HG03342 (cell line): ENCODE measurements at regions not wholly inside any gene's neighbourhood (a gene's known extent, or its start where the extent isn't known, plus 50 kb on each side); places are given as distances from the start of the nearest gene placed in this dataset.
"Not testable (repeated sequence)": the region's sequence is repeated elsewhere in the genome, so short reads cannot be mapped to it uniquely, and the experiment has no call there.

Source experiments
- ATAC-seq: cut with Tn5 transposase; IDR thresholded peaks from one replicate; pipeline ENCODE4 v1.9.1; 2021; ENCODE audit warnings: mild to moderate bottlenecking, moderate library complexity; ENCODE audit not compliant: unreplicated experiment

GRCh38 chr21:23695443-23695842, 1911.8 kb downstream of the MRPL39 start:
- ATAC-seq: no peak

DNA sequence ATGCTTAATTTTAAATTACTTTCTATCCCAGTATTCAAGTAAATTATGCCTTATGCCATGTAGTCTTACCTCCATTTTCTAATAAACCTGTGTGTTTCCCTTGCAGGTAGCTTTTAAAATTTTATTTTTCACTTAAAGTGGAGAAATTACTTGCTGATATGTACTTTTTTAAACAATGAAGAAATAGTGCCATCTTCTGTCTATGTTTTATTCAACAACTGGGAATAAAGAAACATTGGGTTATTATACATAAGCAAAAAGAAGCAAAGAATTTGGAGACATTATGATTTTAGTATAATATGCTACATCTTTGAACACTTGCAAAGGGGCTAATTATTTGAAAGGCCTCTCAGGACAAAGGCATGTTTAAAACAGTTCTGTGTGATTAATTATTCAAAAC, 1912.9 kb downstream of the MRPL39 start:
- no peak for ATAC-seq

DNA sequence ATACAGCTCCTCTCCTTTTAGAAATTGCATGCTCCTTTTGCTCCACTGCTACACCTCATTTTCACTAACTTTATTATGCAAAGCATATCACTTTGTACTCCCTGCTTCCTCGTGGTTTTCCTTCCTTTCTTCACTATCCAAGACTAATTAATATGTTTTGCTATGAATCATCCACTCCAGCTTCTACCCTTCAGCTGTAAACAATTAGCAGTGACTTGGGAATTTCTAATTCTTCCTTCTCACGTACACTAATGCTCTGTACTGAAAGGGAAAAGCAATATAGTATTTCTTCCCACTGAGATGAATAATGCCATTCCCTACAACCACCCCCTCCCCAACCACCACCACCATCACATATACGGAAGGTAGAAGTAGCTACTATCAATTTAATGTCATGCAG, 1917.0 kb downstream of the MRPL39 start:
- no peak for ATAC-seq

- ATAC-seq: no peak
Measured at GRCh38 chr21:23686737-23687523, 1920.4 kb downstream of the MRPL39 start.

GRCh38 chr21:23684431-23684830, 1922.8 kb downstream of the MRPL39 start:
- no peak for ATAC-seq

- ATAC-seq: no peak
Measured at GRCh38 chr21:23664193-23664694, 1943.0 kb downstream of the MRPL39 start.

GRCh38 chr21:23660560-23660959, 1946.7 kb downstream of the MRPL39 start:
- no peak for ATAC-seq

DNA sequence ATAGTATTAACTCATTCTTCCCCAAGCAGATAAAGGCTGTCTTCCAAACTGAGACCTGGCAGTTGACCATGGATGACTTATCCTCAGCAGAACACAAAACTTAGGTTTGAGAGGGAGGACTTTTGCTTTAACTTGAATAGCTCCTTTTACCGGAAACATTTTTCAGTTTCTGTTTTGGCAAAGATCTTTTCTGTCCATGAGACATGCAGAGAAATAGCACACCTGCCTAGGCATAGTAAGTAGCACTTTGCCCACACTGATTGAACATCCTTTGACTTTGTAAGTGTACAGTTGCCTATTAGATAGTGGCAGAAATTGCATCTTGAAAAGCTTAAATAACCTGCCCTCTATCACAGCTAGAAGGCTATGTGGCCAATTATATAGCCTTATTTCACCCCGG, 1962.5 kb downstream of the MRPL39 start:
- ATAC-seq: no peak

GRCh38 chr21:23639721-23640120, 1967.6 kb downstream of the MRPL39 start:
- ATAC-seq: no peak

DNA sequence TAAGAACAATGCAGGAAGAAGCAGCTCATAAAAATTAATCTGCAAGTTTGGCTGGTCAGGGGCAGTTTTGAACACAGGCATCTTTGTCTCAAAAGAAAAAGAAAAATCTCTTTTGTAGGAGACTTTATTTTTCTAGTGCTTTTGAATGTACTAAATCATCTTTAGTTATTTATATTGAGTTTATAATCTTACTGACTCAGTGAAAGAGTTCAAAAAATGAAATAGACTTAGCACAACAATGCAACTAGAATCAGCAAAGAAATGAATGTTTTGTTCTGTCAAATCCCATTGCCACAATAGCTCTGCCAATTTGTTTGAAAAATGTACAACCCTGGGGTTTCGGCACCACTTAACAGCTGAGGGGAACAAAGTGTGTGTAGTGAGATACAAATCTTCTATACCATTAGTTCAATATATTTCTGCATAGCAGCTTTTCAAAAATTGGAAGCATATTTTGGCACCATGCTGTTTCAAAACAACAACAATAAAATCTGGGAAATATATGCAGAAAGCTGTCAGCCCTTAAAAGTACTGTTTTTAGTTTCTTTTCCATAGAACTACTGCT, 1969.1 kb downstream of the MRPL39 start:
- ATAC-seq: no peak

DNA sequence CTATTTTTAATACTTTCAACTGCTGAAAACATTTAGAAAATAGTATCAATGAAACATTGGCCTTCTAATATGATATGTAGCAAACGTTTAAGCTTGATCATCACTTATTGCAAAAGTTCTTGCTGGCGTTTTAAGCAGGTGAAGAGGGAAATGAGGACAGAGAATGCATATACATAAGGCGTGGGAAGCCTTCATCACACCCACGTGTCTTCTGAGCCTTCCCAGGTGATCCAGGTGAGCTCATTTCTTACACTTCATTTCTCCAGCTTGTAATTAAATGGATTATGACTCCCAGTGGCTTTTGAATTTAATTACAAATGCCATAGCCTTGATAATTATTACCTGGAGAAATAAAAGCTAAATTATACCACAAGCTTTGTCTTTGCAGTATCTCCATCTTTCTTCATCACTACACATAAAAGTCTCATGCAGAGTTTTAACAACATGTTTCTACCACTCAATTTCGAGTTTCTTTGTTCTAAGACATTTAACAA, 1973.8 kb downstream of the MRPL39 start:
- ATAC-seq: no peak

DNA sequence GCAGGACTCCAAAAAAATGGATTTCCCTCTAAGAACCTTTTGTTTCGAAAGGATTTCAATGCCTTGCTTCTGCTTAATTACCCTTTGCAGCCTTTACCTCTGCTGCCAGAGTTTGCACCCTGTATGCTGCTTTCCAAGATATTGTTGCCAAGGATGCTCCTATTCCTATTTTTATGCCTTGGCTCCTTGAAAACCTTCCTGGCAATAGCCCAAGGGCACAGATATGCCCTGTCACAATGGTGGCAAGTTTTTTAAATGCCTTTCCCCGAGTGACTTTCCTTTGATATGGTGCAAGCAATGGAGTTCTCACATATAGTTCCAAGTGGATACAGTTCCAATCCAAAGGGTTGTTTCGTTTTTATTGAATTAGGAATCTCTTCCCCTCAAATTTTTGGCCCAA, 1983.0 kb downstream of the MRPL39 start:
- ATAC-seq: no peak

DNA sequence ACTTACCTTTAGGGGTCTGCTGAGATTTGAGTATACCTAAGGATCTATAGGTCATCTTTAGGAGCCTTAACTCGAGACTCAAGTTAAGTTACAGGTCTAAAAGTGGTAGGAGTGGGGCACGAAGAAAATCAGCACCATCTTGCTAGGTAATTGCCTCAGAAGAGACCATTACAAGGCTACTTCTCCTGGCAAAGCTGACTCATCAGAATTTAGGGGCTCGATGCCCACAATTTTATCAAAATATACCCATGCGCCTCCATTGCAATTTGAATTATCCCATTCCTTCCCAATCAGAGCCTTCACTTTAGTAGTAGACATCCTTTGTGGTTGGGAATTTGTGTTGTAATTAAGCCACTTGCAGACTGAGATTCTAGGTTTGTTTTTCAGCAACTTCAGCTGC, 1994.3 kb downstream of the MRPL39 start:
- ATAC-seq: no peak

DNA sequence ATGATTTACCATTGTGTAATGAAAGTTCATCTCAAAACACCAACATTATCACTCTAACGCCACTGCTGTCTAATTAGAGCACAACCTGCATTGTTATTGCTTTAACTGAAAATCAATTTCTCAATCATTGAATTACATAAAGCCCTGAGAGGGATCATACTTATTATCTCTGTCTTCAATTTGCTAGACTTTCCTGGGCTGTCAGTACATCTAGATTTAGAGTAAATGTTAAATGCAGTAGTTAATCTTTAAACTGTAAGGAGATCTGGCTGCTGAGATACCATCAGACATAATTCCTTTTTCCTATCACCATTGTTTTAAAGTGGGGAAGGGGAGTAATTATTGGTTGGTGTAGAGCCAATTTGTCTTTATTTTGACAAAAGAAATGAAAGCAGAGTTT, 1995.1 kb downstream of the MRPL39 start:
- ATAC-seq: no peak

- no peak for ATAC-seq
Measured at GRCh38 chr21:23607782-23608431, 1999.4 kb downstream of the MRPL39 start.

GRCh38 chr21:23601549-23601948, 2005.7 kb downstream of the MRPL39 start:
- no peak for ATAC-seq

GRCh38 chr21:23593582-23593981, 2013.7 kb downstream of the MRPL39 start:
- ATAC-seq: no peak

GRCh38 chr21:23585419-23585818, 2021.9 kb downstream of the MRPL39 start:
- no peak for ATAC-seq

GRCh38 chr21:23579573-23579972, 2027.7 kb downstream of the MRPL39 start:
- ATAC-seq: no peak

DNA sequence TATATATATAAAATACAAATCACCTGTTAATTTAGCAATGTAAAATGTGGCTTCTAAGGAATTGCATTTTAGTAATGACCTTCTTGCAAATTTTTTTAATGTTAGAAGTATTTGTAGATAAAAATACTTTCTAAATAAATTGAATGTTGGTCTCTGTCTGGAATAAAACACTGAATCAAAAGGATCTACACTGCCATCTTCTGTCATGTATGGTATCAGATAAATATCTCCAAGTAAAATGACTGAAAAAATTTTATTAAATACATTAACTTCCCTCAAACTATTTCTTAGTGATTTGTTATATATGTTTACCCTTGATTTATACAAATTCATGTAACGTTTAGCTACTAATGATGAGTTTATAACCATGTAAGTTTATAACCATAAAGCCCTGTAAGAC, 2029.3 kb downstream of the MRPL39 start:
- ATAC-seq: no peak

DNA sequence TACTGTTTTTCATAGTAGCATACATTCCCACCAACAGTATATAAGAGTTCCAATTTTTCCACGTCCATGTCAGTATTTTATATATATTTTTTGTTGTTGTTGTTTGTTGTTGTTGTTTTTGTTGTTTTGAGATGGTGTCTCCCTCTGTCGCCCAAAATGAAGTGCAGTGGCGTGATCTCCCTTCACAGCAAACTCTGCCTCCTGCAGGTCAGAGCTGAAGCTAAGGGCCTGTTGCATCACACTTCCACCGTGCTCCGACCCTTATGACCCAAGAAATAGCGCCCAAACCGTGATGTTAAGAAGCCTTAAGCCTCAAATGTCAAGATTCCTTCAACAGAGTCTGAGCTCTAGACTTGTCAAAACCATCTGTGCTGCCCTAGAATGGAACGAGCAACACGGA, 2032.3 kb downstream of the MRPL39 start:
- ATAC-seq: no peak

GRCh38 chr21:23548924-23549323, 2058.4 kb downstream of the MRPL39 start:
- ATAC-seq: not testable (repeated sequence)
